Right hindlimb (tissue), 1 donor: ENCODE measurements at regions not wholly inside any gene's neighbourhood (a gene's known extent, or its start where the extent isn't known, plus 50 kb on each side); places are given as distances from the start of the nearest gene placed in this dataset.
"Not testable (repeated sequence)": the region's sequence is repeated elsewhere in the genome, so short reads cannot be mapped to it uniquely, and the experiment has no call there.

Experiments used
- DNase-seq: peaks from one replicate; pipeline ENCODE4 v3.0.0-alpha.2; 2018

GRCh38 chr3:173214576-173214975 lies 73.5 kb upstream of the SPATA16 start:
- no peak for DNase-seq

DNA sequence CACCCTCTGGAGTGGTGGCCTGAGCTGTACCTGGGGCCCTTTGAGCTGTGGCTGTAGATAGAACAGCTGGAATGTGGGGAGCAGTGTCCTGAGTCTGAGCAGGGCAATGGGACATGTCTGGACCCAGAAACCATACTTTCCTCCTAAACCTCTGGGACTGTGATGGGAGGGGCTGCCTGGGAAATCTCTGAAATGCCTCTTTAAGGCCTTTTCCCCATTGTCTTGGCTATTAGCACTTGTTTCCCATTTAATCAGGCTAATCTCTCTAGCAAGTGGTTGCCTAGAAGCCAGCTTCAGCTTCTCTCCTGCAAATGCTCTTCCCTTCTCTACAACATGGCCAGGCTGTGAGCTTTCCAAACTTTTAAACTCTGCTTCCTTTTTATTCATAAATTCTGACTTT lies 58.5 kb upstream of the SPATA16 start:
- no peak for DNase-seq

- not testable (repeated sequence) for DNase-seq
Measured at GRCh38 chr3:173194868-173195267, 53.8 kb upstream of the SPATA16 start.

DNA sequence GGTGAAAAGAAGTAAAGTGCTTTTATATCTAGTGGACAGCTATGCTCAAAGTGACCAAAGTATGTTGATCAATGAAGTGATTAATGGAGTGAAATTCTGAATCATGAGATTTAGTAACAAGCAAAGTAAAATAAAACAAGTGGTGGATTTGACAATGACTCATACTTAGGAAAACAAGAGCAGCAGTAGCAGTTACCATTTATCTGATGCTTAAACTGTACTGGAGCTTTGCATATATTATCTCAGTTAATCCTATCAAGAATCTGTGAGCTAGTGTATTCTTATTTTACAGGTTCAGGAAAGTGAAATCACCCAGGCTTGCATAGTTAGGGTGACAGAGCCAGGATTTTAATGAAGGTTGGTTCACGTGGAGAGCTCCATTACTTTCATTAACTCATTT lies 50.6 kb upstream of the SPATA16 start:
- no peak for DNase-seq
